ENCODE measurements at regions not wholly inside any gene's neighbourhood (a gene's known extent, or its start where the extent isn't known, plus 50 kb on each side); places are given as distances from the start of the nearest gene placed in this dataset.

DNA sequence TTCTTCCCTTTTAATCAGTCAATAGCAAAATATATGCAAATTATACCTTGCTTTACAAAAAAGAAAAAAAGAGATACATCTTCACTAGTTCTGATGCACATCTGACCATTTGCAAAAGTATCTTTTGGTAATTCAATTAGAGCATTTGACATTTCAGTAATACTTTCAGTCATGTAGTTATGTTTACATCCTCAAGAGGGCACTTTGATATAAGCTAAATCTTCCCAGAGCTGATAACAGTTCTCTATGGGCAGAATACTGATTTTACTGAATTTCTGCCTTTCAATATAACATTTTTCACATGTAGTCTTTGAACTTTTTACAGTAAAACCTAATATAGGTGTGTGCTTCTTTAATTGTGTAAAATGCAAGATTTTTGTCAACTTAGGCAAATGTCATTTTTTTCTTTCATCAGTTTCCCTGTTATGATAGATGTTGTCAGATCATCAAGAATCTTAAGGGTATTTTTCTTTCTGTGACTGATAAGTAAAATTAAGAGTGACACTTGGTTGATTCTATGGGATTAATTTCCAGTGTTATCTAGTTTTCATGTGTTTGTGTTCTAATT is 703.5 kb upstream of the SEMA3D start:
- no peak for DNase-seq (ENCODE audit: low read depth, low spot score)

DNA sequence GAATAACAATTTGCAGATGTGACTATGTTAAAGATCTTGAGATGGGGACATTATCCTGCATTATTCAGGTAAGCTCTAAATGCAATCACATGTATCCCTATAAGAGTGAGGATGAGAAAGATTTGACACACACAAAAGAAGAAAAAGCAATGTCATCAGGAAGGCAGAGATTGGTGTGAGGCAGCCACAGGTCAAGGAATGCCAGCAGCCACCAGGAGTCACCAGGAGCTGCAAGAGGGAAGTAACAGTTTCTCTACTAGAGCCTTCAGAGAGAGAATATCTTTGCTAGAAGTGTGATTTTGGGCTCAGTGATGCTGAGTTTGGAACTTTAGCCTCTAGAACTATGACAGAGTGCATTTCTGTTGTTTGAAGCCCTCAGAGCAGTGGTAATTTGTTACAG is 700.3 kb upstream of the SEMA3D start:
- no peak for DNase-seq (ENCODE audit: low read depth, low spot score)

DNA sequence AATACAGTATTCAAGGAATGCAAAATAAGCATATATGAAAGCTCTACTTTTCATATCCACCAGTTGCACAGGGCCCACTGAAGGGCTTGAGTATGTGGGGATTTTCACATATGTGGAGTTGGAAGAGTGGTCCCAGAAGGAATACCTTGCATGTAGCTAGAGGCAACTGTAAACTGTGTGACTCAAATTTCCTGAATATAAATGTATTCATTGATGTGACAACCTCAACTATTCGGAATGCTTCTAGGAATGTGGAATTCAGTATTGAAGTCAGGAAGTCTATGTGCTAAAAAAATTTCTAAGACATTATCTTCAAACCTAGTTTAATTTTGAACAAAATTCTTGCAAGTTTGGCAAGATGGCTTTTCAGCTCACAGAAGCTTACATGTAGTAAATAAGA is 695.5 kb upstream of the SEMA3D start:
- no peak for DNase-seq (ENCODE audit: low read depth, low spot score)

DNA sequence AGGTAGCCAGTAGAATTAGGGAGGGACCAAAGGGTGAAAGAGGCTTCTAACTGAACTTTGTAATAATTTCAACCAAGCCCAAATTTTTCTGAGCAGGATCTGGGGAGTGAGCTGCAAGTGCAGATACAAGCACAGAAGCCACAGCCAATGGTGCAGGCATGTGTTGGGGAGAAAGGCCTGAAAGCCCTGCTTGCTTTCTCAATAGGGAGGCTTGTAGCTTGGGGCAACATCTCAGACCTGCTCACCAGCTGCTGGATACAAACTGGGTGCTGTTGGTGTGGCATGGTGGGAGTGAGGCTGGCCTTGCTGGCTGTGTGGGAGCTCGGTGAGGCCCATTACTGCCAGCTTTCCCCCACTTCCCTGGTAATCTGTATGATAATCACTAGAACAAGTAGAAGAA is 688.5 kb upstream of the SEMA3D start:
- DNase-seq (ENCODE audit: low read depth, low spot score): peak; percentile 8

DNA sequence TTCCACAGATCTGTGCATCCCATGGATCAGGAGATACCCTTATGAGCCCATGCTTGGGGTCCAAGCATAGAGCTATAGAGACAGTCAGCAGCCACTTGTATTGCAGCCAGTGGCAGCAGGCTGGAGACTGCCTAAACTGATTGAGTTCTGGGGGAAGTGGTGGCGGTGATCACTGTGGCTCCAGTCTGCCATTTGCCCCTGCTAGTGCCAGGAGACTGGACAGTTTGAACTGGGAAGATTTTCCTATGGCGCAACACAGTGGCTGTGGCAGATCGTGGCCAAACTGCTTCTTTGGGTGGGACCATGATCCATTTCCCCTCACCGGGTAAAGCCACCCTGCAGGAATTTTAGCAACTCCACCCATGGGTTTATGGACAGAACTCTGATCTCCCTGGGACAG is 679.7 kb upstream of the SEMA3D start:
- no peak for DNase-seq (ENCODE audit: low read depth, low spot score)

DNA sequence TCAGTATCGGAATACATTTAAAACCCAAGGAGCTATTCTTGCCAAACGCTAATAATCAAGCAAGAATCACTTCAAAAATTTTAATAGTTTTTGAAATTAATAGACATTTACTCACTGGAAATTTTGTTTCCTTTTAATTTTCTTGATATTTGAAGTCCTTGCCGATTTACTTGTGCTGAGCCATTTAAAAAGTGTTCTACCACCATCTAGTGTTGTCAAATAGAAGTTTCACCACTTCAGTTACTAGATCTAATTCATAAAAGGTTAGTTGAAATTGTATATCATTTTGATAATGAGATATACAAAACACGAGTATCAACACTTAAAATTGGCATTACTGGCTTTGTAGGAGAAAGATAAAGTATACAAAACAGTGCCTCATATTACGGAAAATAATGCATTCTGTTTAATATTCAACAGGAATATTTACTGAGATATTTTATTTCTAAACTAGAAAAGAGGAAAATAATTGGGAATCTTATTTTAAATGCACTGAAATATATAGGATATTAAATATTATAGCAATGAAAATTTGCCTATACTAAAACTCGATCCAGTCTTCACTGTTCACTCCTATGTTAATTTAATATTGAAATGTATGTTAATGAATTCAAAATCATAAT is 664.8 kb upstream of the SEMA3D start:
- no peak for DNase-seq (ENCODE audit: low read depth, low spot score)

DNA sequence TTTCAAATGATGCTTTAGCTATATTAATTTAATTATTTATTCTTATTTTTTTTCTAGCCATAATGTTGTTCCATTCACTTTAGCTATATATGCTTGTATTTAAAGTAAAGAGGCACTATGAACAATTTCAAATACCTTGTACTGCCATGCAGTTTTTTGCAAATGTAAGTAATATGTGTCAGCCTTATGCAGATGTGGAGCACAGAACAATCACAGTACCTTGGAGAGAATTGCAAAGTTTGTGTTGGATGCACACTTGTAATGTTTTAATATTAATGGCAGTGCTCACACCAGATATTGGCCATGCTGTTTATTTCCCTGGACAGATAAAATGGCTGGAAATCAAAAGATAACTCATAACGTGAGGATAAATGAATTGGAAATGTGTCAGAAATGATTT is 663.5 kb upstream of the SEMA3D start:
- no peak for DNase-seq (ENCODE audit: low read depth, low spot score)

DNA sequence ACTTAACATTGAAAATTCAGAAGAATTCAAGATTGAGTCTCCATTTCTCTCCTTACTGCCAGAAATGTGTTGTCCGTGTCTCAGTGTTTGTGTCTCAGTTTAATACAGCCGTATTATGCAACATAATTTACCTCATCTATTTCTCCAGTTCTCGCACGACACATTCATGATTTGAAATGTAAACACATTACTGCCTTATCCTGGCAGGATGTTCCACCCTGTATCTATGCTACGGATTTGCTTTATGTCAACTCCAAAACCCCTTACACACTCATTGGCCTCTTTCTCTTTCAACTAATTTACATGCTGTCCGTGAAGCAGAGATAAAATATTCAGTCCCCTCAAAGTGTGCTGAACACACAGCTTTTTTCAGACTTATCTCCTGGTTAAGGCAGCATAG is 653.7 kb upstream of the SEMA3D start:
- DNase-seq (ENCODE audit: low read depth, low spot score): no peak

DNA sequence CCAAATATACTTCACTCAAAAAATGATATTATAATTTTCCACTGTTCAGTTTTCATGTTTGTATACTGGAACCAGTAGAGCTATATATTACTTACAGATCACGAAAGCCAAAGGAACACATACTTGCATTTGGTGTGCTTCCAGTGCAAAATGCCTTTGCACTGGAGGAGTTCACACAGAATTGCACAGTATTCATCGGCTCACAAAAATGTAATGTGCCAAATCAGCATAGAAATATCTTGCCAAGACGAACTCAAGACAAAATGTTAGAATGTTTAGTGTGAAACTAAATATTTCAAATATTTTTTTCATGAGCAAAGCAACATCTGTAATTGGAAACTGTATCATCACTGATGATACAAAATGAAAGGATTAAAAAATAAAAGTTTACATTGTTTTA is 646.2 kb upstream of the SEMA3D start:
- DNase-seq (ENCODE audit: low read depth, low spot score): no peak

DNA sequence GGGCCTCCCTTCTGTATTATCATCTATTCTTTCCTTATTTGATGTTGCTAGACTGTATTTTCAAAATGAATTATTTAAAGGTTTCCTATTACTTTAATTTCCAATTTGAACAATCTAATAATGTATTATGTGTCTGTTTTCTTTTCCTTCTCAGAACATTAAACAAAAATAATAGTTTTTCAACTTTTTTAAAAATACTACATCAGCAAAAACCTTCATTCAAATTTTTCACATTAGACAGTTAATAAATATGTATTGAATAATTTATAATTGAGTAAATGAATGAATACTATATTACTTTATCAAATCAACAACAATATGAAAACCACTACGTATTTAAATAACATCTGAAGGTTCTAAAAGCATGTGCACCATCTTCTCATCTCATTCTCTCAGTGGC is 644.1 kb upstream of the SEMA3D start:
- DNase-seq (ENCODE audit: low read depth, low spot score): no peak

DNA sequence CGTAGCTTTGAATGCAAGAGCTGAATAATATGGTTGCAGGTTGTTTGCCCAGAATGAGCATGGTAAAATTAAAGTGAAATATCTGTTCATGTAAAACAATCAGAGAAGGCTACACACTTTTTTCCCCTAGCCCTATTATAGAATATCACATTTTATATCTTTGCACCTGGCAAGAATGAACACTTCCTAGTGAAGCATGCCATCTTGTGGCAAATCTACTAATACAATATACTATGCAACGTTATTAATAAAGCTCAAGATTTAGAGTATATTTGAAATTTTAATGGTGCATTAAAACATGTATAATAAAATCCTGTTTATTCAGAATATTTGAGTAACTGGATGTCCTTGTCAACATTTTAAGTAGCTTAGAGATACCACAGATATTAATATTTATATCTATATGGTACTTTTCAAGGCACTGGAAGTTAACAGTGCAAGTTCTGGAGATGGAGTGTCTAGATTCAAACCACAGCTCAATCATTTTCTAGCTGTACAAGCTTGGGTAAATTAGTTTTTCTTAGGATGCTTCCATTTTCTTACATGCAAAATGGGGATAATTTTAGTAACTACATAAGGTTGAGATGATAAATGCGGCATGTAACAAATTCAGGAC is 643.1 kb upstream of the SEMA3D start:
- DNase-seq (ENCODE audit: low read depth, low spot score): no peak

DNA sequence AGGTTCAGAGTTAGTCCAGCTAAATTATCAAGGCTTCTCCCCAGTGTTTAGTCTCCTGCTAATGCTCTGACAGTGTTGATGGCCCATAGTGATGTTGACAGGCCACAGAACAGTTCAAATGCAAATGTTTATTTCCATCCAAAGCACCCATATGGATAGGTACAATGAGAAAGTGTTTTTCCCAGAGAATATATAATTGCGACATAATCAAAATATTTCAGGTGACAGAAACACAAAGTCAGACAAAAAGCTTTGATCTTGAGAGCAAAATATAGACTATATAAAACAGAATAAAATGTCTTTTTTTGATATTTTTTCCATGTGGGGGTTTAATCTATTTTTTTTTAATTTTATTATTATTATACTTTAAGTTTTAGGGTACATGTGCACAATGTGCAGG is 642.3 kb upstream of the SEMA3D start:
- DNase-seq (ENCODE audit: low read depth, low spot score): no peak

DNA sequence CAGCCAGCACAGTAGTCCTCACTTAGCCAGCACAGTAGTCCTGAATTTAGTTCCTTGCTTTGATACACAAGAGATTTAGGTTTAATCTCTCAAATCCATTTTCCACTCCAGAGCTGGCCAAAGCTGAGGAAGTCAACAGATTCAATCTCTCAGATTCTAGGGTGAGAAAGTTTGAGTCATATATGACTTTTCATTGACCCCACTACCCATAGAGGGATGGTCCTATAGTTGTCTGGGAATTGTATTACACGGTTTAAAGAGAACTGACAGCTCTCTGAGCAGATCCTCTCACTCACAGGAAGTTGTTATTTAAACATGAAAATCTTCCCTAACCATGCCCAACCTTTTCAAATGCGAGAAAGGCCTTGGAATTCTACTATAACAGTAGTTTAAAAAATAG is 641.8 kb upstream of the SEMA3D start:
- no peak for DNase-seq (ENCODE audit: low read depth, low spot score)

DNA sequence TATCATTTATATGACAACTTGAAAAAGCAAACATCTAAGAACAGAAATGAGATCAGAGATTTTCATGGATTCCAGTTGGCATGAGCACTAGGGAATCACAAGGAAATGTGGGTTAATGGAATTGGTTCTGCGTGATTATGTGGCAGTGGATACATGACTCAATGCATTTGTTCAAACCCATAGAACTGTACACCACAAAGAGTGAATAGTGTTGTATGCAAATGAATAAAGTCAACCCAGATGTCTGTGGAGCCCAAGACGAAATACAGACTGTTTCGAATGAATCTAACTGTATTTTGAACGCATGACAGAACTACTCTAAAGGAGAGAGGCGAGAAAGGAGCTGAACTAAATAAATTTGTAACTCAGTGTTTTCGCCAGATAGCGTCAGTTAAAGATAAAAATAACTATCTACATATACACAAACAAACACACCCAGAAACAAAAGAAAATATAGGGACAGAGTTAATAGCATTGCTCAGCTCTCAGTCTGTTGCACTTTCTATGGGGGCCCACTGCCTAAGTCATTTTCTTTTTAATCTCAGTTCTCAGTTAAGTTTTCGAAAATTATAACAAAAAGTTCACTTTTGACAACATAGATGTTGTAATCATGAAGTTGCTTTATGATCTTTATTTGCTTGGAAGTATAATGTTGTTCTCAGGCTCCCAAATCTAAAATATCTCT is 636.7 kb upstream of the SEMA3D start:
- DNase-seq (ENCODE audit: low read depth, low spot score): no peak

DNA sequence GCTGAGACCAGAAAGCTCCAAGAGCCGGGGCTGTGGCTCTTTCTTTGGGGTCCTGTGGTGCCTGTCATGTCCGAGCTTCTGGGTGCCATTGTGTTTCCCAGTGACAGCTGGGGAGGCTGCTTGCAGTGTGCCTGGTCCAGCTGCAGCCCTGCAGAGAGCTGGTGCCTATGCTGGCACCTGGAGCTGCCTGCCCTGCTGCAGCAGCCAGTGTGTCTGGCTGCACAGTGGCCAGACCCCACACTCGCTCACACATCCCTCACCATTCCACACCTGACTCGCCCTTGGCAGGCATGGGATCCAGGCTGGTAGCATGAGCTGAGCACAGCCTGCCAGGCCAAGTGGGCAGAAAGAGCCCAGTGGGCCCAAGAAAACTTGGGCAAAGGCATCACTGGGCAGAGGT is 635.1 kb upstream of the SEMA3D start:
- DNase-seq (ENCODE audit: low read depth, low spot score): no peak

DNA sequence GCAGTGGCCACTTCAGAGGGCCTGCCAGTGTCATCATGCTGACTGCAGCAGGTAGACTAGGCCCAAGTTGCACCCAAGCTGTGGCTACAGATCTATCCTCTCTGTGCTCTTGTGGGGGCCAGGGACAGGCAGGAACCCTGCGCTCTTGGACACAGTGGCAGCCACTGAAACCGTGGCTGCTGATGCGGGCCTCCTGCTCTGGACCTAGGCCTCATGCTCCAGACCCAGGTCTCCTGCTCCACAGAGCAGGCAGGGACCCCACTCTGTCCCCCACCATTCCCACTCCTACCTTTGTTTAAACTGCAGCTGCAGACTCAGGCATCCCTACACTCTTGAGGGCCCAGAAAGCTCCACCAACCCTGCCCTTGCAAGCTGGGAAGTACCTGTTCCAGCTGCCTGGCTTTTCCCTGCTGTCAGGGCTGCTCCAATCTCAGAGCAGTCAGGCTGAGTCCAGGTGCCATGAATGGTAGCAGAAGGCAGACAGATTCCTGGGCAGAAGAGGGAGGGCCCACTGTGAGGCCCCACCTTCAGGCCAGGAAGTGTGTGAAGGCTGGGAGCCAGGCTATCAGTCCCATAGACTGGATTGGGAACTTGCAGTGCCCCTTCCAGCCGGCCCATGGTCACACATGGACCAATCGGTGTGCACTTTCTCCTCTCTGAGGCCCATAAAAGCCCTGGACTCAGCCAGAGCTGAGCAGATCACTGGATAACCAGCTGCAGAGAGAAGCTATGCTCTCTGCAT is 634.0 kb upstream of the SEMA3D start:
- no peak for DNase-seq (ENCODE audit: low read depth, low spot score)

DNA sequence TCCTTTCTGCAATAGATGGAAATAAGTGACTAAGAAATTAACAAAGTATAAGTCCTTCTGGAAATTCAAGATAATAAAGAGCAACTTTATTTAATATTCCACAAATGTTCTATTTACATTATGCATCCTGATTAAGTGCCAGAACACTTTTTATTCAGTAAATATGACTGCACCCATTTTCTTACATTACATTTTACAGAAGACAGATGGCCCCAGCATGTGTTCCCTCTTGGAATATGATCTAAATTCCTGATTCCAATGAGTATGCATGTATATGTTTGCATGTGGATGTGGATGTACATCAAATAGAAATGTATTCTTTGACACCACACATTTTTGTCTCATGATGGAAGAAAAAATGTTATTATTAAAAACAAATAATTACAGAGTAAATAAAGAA is 628.7 kb upstream of the SEMA3D start:
- no peak for DNase-seq (ENCODE audit: low read depth, low spot score)

DNA sequence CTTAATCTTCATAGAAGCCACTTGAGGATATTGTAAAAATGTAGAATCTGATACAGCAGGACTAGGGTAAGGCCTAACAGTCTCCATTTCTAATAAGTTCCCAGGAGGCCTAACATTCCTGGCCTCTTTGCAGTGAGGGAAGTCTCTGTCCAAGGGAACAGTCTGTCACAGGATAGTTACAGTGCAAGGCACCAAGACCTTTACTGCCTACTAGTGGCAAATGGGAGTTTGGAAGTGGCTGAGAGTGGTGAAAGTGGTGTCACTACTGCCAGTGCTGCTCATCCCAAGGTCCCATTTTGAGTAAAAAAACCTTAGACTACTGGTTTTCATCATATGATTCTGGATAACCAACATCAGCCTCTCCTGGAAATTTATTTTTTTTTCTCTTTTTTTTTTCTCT is 619.5 kb upstream of the SEMA3D start:
- peak; percentile 7 for DNase-seq (ENCODE audit: low read depth, low spot score)

DNA sequence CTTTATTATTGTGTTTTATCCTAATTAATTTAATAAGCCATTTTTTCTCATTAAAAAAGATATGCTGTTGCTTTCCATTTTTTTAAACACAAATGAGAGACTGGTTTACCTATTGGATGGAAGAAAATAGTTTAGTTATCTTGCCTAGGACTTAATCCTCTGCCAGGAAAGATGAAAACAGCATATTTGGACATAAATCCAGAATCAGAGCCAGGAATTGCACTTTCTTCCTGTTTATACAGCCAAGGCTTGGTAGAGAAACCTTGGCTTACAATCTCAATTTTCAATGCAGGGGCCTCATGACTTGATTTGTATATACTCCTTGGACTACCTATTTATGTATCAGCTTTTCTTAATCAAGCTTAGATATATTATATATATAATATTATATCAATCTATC is 618.8 kb upstream of the SEMA3D start:
- DNase-seq (ENCODE audit: low read depth, low spot score): no peak

DNA sequence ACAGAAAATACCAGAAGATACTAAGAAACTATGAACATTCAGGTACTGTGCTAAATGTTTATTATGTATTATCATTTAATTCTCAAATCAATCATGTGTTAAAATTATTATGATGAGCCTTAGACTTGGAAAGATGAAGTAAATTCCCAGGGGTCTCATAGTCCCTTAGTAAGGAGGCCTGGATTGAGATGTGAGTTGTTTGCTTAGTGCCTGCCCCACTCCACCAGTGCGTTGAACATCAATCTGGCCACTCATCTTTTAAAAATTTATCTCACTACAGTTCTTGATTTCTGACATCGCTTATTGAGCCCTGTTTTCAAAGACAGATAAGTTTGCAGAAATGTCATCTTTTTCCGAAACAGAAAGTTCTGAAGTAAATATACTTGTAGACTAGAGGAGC is 618.4 kb upstream of the SEMA3D start:
- DNase-seq (ENCODE audit: low read depth, low spot score): no peak

DNA sequence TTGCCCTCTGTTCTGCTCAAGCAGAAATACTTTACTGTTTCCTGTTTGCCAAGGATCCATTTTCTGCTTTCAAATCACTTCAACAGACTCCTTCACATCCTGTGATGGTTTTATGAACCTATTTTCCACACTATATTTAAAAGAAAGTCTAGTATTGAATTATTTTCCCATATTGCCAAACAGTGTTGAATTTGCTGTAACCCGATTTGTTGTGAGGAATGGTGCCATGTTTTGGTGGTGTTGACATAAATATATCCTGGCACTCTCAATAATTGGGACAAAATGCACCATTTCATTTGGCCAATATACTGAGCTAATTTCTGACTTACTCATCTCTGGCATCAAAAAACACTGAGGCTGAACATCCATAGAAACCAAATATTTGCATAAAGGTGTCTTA is 615.4 kb upstream of the SEMA3D start:
- DNase-seq (ENCODE audit: low read depth, low spot score): no peak

DNA sequence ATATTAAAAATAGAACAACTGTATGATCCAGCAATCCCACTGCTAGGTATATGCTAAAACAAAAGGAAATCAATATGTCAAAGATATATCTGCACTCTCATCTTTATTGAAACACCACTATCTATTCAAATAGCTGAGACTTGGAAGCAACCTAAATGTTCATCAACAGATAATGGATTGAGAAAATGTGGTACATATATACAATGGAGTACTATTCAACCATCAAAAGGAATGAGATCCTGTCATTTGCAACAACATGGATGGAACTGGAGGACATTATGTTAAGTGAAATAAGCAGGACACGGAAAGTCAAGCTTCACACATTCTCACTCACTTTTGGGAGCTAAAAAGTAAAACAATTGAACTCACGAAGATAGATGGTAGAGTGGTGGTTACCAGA is 610.1 kb upstream of the SEMA3D start:
- no peak for DNase-seq (ENCODE audit: low read depth, low spot score)

Measured in ELF-1 (cell line).